ENCODE measurements at regions not wholly inside any gene's neighbourhood (a gene's known extent, or its start where the extent isn't known, plus 50 kb on each side); places are given as distances from the start of the nearest gene placed in this dataset.
A peak's percentile ranks its signal among the peaks of the same experiment; 100 is the strongest.
"Not testable (repeated sequence)": the region's sequence is repeated elsewhere in the genome, so short reads cannot be mapped to it uniquely, and the experiment has no call there.

GRCh38 chrX:95956745-95957144, 727.9 kb upstream of the DIAPH2 start:
- Histone ChIP-seq H2AFZ (ENCODE audit: low read length) (no peak overlapping the region), H4K20me1 (ENCODE audit: low read length) (no peaks in the 10 kb centered on the region), H3K27ac (ENCODE audit: low read length) (no peak overlapping the region), H3K9me3 (ENCODE audit: low read length) (no peaks in the 10 kb centered on the region), H3K9ac (ENCODE audit: low read length) (no peak overlapping the region), H3K79me2 (ENCODE audit: low read length) (no peaks in the 10 kb centered on the region), H3K4me1 (ENCODE audit: insufficient read depth, low read length) (no peaks in the 10 kb centered on the region), H3K4me2 (ENCODE audit: low read length) (no peak overlapping the region), H3F3A (ENCODE audit: low read length, unreplicated experiment) (no peaks in the 10 kb centered on the region), H3K9me2 (replicated peaks; ENCODE audit: low read length) (no peaks in the 10 kb centered on the region), H3K4me3 (ENCODE audit: low read length) (no peak overlapping the region), H3K27me3 (ENCODE audit: low read length) (no peaks in the 10 kb centered on the region), H3K36me3 (ENCODE audit: low read depth, low read length) (no peaks in the 10 kb centered on the region)
- TF ChIP-seq EZH2phosphoT487 (IDR thresholded peaks at IDR 0.05; ENCODE audit: borderline replicate concordance, low read length) (no peak), EZH2 (IDR thresholded peaks at IDR 0.05; ENCODE audit: low read length, unreplicated experiment) (no peak), CTCF (conservative IDR thresholded peaks at IDR 0.05; ENCODE audit: low read depth, low read length) (no peak)
- ATAC-seq (no peak), DNase-seq (no peak)
- no TSS peak for BruUV-seq (replicated peaks)
- intact Hi-C loops (cut with micrococcal nuclease) = no loop called here
- ChIA-PET POLR2A (ENCODE audit: unreplicated experiment) (no interaction called here), CTCF (no interaction called here)

DNA sequence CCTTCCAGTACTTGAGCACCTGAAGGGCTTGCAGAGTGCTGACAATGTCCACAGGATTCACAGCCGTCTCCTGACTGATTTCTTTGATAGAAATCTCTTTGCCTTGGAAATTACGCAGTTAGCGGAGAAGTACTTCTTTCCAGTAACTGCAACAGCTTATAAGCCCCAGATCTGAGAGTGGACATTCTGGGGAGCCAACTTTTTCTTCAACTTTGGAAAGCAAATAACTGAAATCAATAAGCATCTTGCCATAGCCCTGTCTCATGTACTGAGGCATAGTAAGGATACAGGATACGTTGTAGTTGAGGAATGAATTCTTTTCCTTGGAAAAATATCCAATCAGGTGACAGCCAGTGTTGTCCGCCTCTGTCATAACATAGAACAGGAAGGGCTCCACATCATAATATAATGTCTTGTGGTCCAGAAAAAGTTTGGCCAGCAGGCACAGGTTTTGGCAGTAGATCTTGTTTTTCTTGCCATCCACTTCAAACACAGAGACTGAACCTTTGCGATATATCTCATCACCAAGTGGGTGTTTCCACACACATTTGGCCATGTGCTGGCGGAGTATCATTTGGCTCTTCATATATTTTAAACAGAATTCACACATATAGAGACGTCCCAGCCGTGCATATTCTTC, 711.1 kb upstream of the DIAPH2 start:
- H3K9me2 ChIP-seq (replicated peaks; ENCODE audit: low read length); H3K4me3 ChIP-seq (ENCODE audit: low read length); POLR2A ChIA-PET (ENCODE audit: unreplicated experiment); H3K9me3 ChIP-seq (ENCODE audit: low read length); CTCF ChIA-PET; H3K36me3 ChIP-seq (ENCODE audit: low read depth, low read length); H3K79me2 ChIP-seq (ENCODE audit: low read length); H3K9ac ChIP-seq (ENCODE audit: low read length); H3F3A ChIP-seq (ENCODE audit: low read length, unreplicated experiment); BruUV-seq (replicated peaks); ATAC-seq; H3K4me2 ChIP-seq (ENCODE audit: low read length); H2AFZ ChIP-seq (ENCODE audit: low read length); H3K27me3 ChIP-seq (ENCODE audit: low read length); DNase-seq; intact Hi-C loops (cut with micrococcal nuclease); H4K20me1 ChIP-seq (ENCODE audit: low read length): not testable (repeated sequence)
- H3K4me1 ChIP-seq (ENCODE audit: insufficient read depth, low read length) = peaks cover 27% of the 10 kb centered on the region
- peak overlapping the region; percentile 90; the same call in 1 of the 2 replicates for H3K27ac ChIP-seq (ENCODE audit: low read length)

- DNase-seq = no peak
- H3K27me3 ChIP-seq (ENCODE audit: low read length) = no peaks in the 10 kb centered on the region
- peaks cover 27% of the 10 kb centered on the region for H3K4me1 ChIP-seq (ENCODE audit: insufficient read depth, low read length)
- intact Hi-C loops (cut with micrococcal nuclease) = no loop called here
- H3K4me3 ChIP-seq (ENCODE audit: low read length) = no peak overlapping the region
- BruUV-seq (replicated peaks) = no TSS peak
- CTCF ChIA-PET = no interaction called here
- no peaks in the 10 kb centered on the region for H3F3A ChIP-seq (ENCODE audit: low read length, unreplicated experiment)
- no peaks in the 10 kb centered on the region for H3K9me2 ChIP-seq (replicated peaks; ENCODE audit: low read length)
- no peaks in the 10 kb centered on the region for H3K9me3 ChIP-seq (ENCODE audit: low read length)
- no peaks in the 10 kb centered on the region for H3K36me3 ChIP-seq (ENCODE audit: low read depth, low read length)
- no peak for ATAC-seq
- peak overlapping the region; percentile 90 for H3K27ac ChIP-seq (ENCODE audit: low read length)
- no peaks in the 10 kb centered on the region for H3K79me2 ChIP-seq (ENCODE audit: low read length)
- no peak for TF ChIP-seq EZH2 (IDR thresholded peaks at IDR 0.05; ENCODE audit: low read length, unreplicated experiment)
- TF ChIP-seq EZH2phosphoT487 (IDR thresholded peaks at IDR 0.05; ENCODE audit: borderline replicate concordance, low read length) = no peak
- TF ChIP-seq CTCF (conservative IDR thresholded peaks at IDR 0.05; ENCODE audit: low read depth, low read length) = no peak
- POLR2A ChIA-PET (ENCODE audit: unreplicated experiment) = no interaction called here
- H4K20me1 ChIP-seq (ENCODE audit: low read length) = no peaks in the 10 kb centered on the region
- H2AFZ ChIP-seq (ENCODE audit: low read length) = peak overlapping the region; percentile 67; the same call in 1 of the 2 replicates
- peak overlapping the region; percentile 71 for H3K4me2 ChIP-seq (ENCODE audit: low read length)
- H3K9ac ChIP-seq (ENCODE audit: low read length) = peak overlapping the region; percentile 39; the same call in 1 of the 2 replicates
Observed at GRCh38 chrX:95974096-95974470, 710.6 kb upstream of the DIAPH2 start.
